GM12873 (cell line): ENCODE measurements at regions not wholly inside any gene's neighbourhood (a gene's known extent, or its start where the extent isn't known, plus 50 kb on each side); places are given as distances from the start of the nearest gene placed in this dataset.

Experiments
- TF ChIP-seq, protein P1 (sequence below): IDR thresholded peaks from 2 replicates; pipeline ENCODE4 v1.5.1; 2012; ENCODE audit warnings: low read depth, mild to moderate bottlenecking, moderate library complexity, low read length, control low read depth; ENCODE audit not compliant: insufficient read depth; ENCODE audit errors: missing control alignments

DNA sequence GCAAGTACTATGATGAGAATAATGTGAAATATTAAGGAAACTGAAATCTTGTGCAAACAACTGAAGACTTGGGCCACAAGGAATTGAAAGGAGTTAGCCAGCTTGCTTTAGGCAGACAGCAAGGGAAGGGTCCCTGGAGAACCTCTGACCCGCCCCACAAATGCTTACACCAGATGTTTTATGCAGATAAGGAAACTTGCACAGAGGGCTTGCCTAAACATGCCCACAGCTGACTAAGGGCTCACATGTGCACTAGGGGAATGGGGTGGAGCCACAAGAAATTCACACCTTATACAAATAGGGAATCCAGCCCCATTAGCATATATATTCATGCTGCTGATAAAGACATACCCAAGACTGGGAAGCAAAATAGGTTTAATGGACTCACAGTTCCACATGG lies 86.1 kb upstream of the CYYR1 start:
- TF ChIP-seq, protein P1, sequence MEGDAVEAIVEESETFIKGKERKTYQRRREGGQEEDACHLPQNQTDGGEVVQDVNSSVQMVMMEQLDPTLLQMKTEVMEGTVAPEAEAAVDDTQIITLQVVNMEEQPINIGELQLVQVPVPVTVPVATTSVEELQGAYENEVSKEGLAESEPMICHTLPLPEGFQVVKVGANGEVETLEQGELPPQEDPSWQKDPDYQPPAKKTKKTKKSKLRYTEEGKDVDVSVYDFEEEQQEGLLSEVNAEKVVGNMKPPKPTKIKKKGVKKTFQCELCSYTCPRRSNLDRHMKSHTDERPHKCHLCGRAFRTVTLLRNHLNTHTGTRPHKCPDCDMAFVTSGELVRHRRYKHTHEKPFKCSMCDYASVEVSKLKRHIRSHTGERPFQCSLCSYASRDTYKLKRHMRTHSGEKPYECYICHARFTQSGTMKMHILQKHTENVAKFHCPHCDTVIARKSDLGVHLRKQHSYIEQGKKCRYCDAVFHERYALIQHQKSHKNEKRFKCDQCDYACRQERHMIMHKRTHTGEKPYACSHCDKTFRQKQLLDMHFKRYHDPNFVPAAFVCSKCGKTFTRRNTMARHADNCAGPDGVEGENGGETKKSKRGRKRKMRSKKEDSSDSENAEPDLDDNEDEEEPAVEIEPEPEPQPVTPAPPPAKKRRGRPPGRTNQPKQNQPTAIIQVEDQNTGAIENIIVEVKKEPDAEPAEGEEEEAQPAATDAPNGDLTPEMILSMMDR, result no peak

DNA sequence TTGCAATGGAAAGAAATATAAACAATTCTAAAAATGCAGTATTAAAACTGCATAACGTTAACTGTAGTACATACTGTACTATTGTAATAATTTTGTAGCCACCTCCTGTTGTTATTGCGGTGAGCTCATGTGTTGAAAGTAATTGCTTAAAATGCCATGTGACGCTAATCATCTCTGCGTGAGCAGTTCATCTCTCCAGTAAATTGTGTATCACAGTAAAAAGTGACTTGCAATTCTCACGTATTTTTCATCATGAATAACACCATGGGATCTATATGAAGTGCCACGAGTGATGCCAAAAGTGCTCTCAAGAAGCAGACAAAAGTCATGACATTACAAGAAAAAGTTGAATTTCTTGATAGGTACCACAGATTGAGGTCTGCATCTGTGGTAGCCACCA lies 82.4 kb upstream of the CYYR1 start:
- TF ChIP-seq, protein P1, result no peak

DNA sequence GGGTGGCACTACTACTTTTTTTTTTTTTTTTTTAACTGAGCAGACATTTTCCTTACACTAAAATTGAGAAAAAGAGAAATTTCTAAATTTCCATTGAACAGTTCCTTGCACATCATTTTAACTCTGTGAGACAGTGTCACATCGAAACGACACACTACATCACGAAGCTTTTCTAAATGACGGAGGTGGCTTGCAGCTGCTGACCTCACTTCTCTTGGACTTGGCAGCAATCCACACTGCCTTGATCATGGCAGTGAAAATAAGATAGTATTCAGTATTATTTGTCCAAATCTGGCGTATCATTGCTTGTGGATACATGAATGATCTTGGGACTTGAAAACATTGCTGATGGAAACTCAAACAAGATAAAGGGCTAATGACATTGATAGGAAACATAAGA lies 80.3 kb upstream of the CYYR1 start:
- TF ChIP-seq, protein P1, result no peak

DNA sequence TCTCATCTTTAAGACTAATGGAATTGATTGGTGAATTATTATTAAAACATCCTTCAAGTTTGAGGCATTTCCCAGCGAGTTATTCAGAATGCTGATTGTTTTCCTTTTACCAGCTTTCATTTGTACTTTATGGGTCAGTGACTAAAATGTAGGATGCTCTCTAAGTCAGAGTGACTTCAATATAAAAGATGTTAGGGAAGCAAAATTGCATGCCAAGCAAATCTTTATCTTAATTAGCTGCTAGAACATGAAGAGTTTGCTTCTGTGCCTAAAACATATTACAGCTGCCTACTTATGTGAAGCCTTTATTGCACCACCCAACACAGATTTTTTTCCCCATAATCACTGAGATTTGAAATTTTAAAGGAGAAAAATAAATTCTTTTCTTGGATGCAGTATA lies 79.8 kb upstream of the CYYR1 start:
- TF ChIP-seq, protein P1, result no peak

DNA sequence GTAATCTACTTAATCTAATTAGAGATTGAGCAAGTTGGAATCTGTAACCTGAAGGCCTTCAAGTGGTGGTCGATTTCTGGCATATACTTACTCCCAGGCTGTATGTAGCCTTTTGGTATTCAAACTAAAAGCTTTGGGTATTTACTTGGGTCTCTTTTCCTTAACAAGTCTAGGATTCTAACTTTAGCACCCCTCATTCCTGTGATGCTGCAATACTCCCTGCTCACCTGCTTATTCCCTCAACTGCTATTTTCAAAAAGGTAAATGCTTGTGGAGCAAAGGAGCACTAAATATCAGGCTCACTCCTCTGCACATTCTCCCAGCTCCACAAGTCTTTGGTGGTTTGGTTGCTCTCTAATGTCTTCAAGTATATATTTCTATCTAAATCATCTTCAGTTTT lies 68.0 kb upstream of the CYYR1 start:
- TF ChIP-seq, protein P1, result no peak

DNA sequence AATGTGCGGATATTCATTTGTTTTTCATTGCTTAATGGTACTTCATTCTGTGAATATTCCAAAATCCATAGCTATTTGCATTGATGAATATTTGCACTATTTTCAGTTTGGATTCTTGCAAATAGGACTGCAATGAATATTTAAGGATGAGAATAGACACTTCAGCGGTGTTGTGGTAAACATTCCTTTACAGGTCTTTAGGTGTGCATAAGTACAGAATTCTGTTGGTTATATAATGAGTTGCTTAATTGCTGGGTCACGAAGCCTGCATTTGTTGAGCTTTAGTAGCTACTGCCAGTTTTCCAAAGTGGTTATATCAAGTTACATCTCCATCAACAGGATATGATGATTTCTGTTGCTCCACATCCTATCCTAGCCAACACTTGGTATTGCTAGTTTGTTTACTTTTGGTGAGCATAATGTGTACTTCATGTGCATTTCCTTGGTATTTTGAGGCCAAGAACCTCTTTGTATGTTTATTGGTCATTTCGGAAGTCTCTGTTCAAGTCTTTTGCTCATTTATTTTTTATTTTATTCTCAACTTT lies 64.2 kb upstream of the CYYR1 start:
- TF ChIP-seq, protein P1, result no peak

DNA sequence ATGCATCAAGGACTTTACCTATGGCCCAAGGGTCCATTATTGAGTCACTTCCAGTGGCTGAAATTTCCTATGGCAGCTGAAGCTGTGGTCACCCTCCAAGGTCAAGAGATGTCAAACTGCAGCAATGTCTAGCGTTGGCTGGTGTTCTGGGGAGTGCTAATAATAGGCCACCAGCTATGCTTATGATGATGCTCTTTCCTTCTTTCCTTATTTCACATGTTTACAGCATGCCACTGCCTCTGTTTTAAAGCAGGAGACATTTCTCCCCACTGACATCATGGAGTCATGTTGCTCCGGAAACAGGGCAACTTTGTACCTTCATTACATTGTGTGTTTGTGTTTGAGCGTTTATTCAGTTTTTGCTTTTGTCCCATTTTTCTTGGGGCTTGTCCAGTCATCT lies 62.6 kb upstream of the CYYR1 start:
- TF ChIP-seq, protein P1, result no peak
